Natural killer cell (primary cell): ENCODE measurements at regions not wholly inside any gene's neighbourhood (a gene's known extent, or its start where the extent isn't known, plus 50 kb on each side); places are given as distances from the start of the nearest gene placed in this dataset.

Experiments used
- ATAC-seq, 3 donors: fragments of 150-1000 bp in 2 of 3; fragments of 200-7000 bp in 1 of 3; cut with Tn5 transposase; 1 replicate in 1 of 3; 2 replicates in 2 of 3; pipeline ENCODE4 v1.10.0; 2021; ENCODE audit warnings: mild to moderate bottlenecking in 2 of 3, moderate library complexity in 2 of 3
- DNase-seq, 2 donors: peaks; one replicate each; pipeline versions ENCODE4 v3.0.0 to v3.0.0-alpha.2; 2013 to 2021; ENCODE audit warnings: mixed read lengths in 1 of 2
- H3K27ac ChIP-seq: one replicate; pipeline ENCODE4 v1.5.1; 2013; ENCODE audit warnings: mild to moderate bottlenecking, low read length
- H3K27me3 ChIP-seq: one replicate; pipeline ENCODE4 v1.6.1; 2013; ENCODE audit warnings: low read length; ENCODE audit not compliant: control insufficient read depth, insufficient read depth
- H3K36me3 ChIP-seq: one replicate; pipeline ENCODE4 v1.6.1; 2013; ENCODE audit warnings: low read length; ENCODE audit not compliant: control insufficient read depth, insufficient read depth
- H3K4me1 ChIP-seq: one replicate; pipeline ENCODE4 v1.6.1; 2013; ENCODE audit warnings: low read length; ENCODE audit not compliant: control insufficient read depth, insufficient read depth
- H3K4me3 ChIP-seq: one replicate; pipeline ENCODE4 v1.5.1; 2013; ENCODE audit warnings: low read length
- H3K9me3 ChIP-seq: one replicate; pipeline ENCODE4 v1.6.1; 2013; ENCODE audit warnings: low read length; ENCODE audit not compliant: control insufficient read depth, insufficient read depth
- H3K27ac Mint-ChIP-seq, 2 donors: one replicate each; pipeline ENCODE4 v1.8.0; 2022; ENCODE audit warnings: mild to moderate bottlenecking in 2 of 2, mixed read lengths in 2 of 2, moderate library complexity in 1 of 2
- H3K27me3 Mint-ChIP-seq, 2 donors: one replicate each; pipeline ENCODE4 v1.8.0; 2022; ENCODE audit warnings: low read depth in 2 of 2, mixed read lengths in 2 of 2
- H3K36me3 Mint-ChIP-seq: one replicate; pipeline ENCODE4 v1.8.0; 2022; ENCODE audit warnings: mixed read lengths
- H3K4me1 Mint-ChIP-seq, 2 donors: one replicate each; pipeline ENCODE4 v1.8.0; 2022; ENCODE audit warnings: mixed read lengths in 2 of 2
- H3K4me3 Mint-ChIP-seq: one replicate; pipeline ENCODE4 v1.8.0; 2022; ENCODE audit warnings: mild to moderate bottlenecking, moderate library complexity, mixed read lengths
- H3K9me3 Mint-ChIP-seq, 2 donors: one replicate each; pipeline ENCODE4 v1.8.0; 2022; ENCODE audit warnings: mixed read lengths in 2 of 2
- CTCF ChIP-seq: fragments of 200-600 bp; IDR thresholded peaks from one replicate; pipeline ENCODE4 v1.8.0; 2022; ENCODE audit warnings: antibody characterized with exemption
- WGBS: methylation state at CpG from one replicate; pipeline ENCODE4 v1.1.7; 2013; ENCODE audit warnings: missing lambda C conversion rate; ENCODE audit not compliant: insufficient coverage; 5-methylcytosine and 5-hydroxymethylcytosine counted together
- intact Hi-C: fragments of 100-400 bp; cut with micrococcal nuclease; formaldehyde crosslinking; loops from one replicate; pipeline ENCODE4 v1.14.2; 2022

GRCh38 chr5:52452098-52452497 lies 335.6 kb upstream of the ITGA1 start:
- Mint-ChIP-seq H3K27ac (no peak overlapping the region), H3K27me3 (no peaks in the 10 kb centered on the region), H3K9me3 (peaks cover 2 to 3% of the 10 kb centered on the region in 2 donors), H3K36me3 (no peaks in the 10 kb centered on the region), H3K4me1 (no peaks in the 10 kb centered on the region), H3K4me3 (no peak overlapping the region)
- no peaks in the 10 kb centered on the region for H3K36me3 ChIP-seq
- DNase-seq (no peak), ATAC-seq (no peak)
- H3K27me3 ChIP-seq, result no peaks in the 10 kb centered on the region
- intact Hi-C loops, result no loop called here
- no peak for TF ChIP-seq CTCF
- H3K27ac ChIP-seq, result no peak overlapping the region
- no peak overlapping the region for H3K4me3 ChIP-seq
- H3K9me3 ChIP-seq, result no peaks in the 10 kb centered on the region
- WGBS, result no CpG with 5 or more reads among the region's 1 CpG
- H3K4me1 ChIP-seq, result no peaks in the 10 kb centered on the region

GRCh38 chr5:52453176-52453575 lies 334.5 kb upstream of the ITGA1 start:
- DNase-seq (no peak), ATAC-seq (no peak)
- no peaks in the 10 kb centered on the region for H3K4me1 Mint-ChIP-seq
- H3K27ac Mint-ChIP-seq, result no peak overlapping the region
- H3K9me3 Mint-ChIP-seq, result peaks cover 2 to 3% of the 10 kb centered on the region in 2 donors
- H3K36me3 Mint-ChIP-seq, result no peaks in the 10 kb centered on the region
- Histone ChIP-seq H3K36me3 (no peaks in the 10 kb centered on the region), H3K9me3 (no peaks in the 10 kb centered on the region), H3K4me3 (no peak overlapping the region), H3K4me1 (no peaks in the 10 kb centered on the region), H3K27me3 (no peaks in the 10 kb centered on the region), H3K27ac (no peak overlapping the region)
- TF ChIP-seq CTCF, result no peak
- no peaks in the 10 kb centered on the region for H3K27me3 Mint-ChIP-seq
- no peak overlapping the region for H3K4me3 Mint-ChIP-seq
- 88% methylated on average over 2 of the region's 2 CpGs for WGBS
- intact Hi-C loops, result no loop called here

GRCh38 chr5:52455920-52456319 lies 331.8 kb upstream of the ITGA1 start:
- H3K27me3 Mint-ChIP-seq, result no peaks in the 10 kb centered on the region
- Histone ChIP-seq H3K9me3 (no peaks in the 10 kb centered on the region), H3K27ac (no peak overlapping the region), H3K36me3 (no peaks in the 10 kb centered on the region), H3K4me1 (no peaks in the 10 kb centered on the region), H3K27me3 (no peaks in the 10 kb centered on the region), H3K4me3 (no peak overlapping the region)
- no peaks in the 10 kb centered on the region for H3K36me3 Mint-ChIP-seq
- no peak for DNase-seq
- WGBS, result 58% methylated on average over 2 of the region's 2 CpGs
- TF ChIP-seq CTCF, result no peak
- peaks cover 2 to 3% of the 10 kb centered on the region in 2 donors for H3K9me3 Mint-ChIP-seq
- H3K27ac Mint-ChIP-seq, result no peak overlapping the region
- no peak overlapping the region for H3K4me3 Mint-ChIP-seq
- no peak for ATAC-seq
- intact Hi-C loops, result no loop called here
- no peaks in the 10 kb centered on the region for H3K4me1 Mint-ChIP-seq

- Histone ChIP-seq H3K36me3 (no peaks in the 10 kb centered on the region), H3K4me3 (no peak overlapping the region), H3K9me3 (no peaks in the 10 kb centered on the region), H3K27me3 (no peaks in the 10 kb centered on the region), H3K4me1 (no peaks in the 10 kb centered on the region), H3K27ac (no peak overlapping the region)
- Mint-ChIP-seq H3K36me3 (no peaks in the 10 kb centered on the region), H3K27ac (no peak overlapping the region), H3K4me3 (no peak overlapping the region), H3K9me3 (peaks cover 0 to 3% of the 10 kb centered on the region in 2 donors), H3K4me1 (no peaks in the 10 kb centered on the region), H3K27me3 (no peaks in the 10 kb centered on the region)
- no peak for TF ChIP-seq CTCF
- intact Hi-C loops, result no loop called here
- no peak for ATAC-seq
- no peak for DNase-seq
- 96% methylated on average over 2 of the region's 2 CpGs for WGBS
Observed at GRCh38 chr5:52457810-52458209, 329.9 kb upstream of the ITGA1 start.
